Breast epithelium (tissue), 3 donors: ENCODE measurements at regions not wholly inside any gene's neighbourhood (a gene's known extent, or its start where the extent isn't known, plus 50 kb on each side); places are given as distances from the start of the nearest gene placed in this dataset.

Experiments
- POLR2A ChIP-seq: fragments of 450-650 bp; IDR thresholded peaks from one replicate; pipeline ENCODE4 v1.6.1; 2016; ENCODE audit warnings: antibody characterized with exemption, mild to moderate bottlenecking, moderate library complexity
- POLR2AphosphoS5 ChIP-seq, 3 donors: sonication (generic); formaldehyde crosslinking; IDR thresholded peaks; one replicate each; pipeline ENCODE4 v1.6.1; 2017; ENCODE audit warnings: antibody characterized with exemption in 3 of 3
- TF ChIP-seq, protein P1 (sequence below), 3 donors: fragments of 450-650 bp; IDR thresholded peaks; one replicate each; pipeline ENCODE4 v1.5.1; 2016 to 2017; ENCODE audit warnings: antibody characterized with exemption in 3 of 3, mild to moderate bottlenecking in 3 of 3, moderate library complexity in 3 of 3

DNA sequence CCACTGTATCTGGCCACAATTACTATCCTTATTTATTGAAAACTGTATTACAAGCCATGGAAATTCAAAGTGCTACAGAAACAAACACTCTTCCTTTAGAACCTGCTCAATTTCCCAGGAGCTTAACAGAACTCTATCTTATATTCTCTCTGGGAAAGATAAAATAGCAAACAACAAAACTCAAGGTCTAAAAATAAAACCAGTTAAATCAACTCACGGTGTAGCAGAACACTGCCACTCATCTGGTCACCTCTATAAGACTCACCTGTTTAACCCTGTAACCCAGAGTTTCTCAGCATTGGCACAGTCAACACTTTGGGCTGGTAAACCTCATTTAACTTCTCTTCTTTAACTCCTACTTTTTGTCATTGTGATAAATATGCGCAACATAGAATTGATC lies 348.9 kb downstream of the DCHS2 start:
- TF ChIP-seq POLR2A (no peak), POLR2AphosphoS5 (IDR thresholded peaks at IDR 0.05) (no peak)
- TF ChIP-seq, protein P1, sequence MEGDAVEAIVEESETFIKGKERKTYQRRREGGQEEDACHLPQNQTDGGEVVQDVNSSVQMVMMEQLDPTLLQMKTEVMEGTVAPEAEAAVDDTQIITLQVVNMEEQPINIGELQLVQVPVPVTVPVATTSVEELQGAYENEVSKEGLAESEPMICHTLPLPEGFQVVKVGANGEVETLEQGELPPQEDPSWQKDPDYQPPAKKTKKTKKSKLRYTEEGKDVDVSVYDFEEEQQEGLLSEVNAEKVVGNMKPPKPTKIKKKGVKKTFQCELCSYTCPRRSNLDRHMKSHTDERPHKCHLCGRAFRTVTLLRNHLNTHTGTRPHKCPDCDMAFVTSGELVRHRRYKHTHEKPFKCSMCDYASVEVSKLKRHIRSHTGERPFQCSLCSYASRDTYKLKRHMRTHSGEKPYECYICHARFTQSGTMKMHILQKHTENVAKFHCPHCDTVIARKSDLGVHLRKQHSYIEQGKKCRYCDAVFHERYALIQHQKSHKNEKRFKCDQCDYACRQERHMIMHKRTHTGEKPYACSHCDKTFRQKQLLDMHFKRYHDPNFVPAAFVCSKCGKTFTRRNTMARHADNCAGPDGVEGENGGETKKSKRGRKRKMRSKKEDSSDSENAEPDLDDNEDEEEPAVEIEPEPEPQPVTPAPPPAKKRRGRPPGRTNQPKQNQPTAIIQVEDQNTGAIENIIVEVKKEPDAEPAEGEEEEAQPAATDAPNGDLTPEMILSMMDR (IDR thresholded peaks at IDR 0.05), result no peak
